CD14-positive monocyte (primary cell): ENCODE measurements at regions not wholly inside any gene's neighbourhood (a gene's known extent, or its start where the extent isn't known, plus 50 kb on each side); places are given as distances from the start of the nearest gene placed in this dataset.

ENCODE experiments used
- DNase-seq, 3 donors: peaks; one replicate each; pipeline ENCODE4 v3.0.0-alpha.2; 2011 to 2022
- H2AFZ ChIP-seq: 2 replicates; pipeline ENCODE4 v1.6.0; 2012; ENCODE audit warnings: mild to moderate bottlenecking, low read depth, low read length, inconsistent platforms; ENCODE audit not compliant: insufficient read depth, poor library complexity, severe bottlenecking
- H3K27ac ChIP-seq, 2 donors: 1 replicate in 1 of 2; 2 replicates in 1 of 2; pipeline ENCODE4 v1.5.1; 2012 to 2013; ENCODE audit warnings: low read length in 2 of 2, control low read depth in 1 of 2, inconsistent platforms in 1 of 2, low read depth in 1 of 2, mild to moderate bottlenecking in 1 of 2
- H3K27me3 ChIP-seq, 2 donors: one replicate each; pipeline versions ENCODE4 v1.6.0 to v1.6.1; 2011 to 2013; ENCODE audit warnings: low read length in 2 of 2; ENCODE audit not compliant: control insufficient read depth in 2 of 2, insufficient read depth in 2 of 2
- H3K36me3 ChIP-seq, 2 donors: replicated peaks in 1 of 2; 1 replicate in 1 of 2; 2 replicates in 1 of 2; pipeline versions ENCODE4 v1.5.1 to v1.6.1; 2012 to 2013; ENCODE audit warnings: low read length in 2 of 2, control low read depth in 1 of 2, inconsistent platforms in 1 of 2, mild to moderate bottlenecking in 1 of 2; ENCODE audit not compliant: insufficient read depth in 2 of 2, control insufficient read depth in 1 of 2
- H3K4me1 ChIP-seq, 2 donors: 1 replicate in 1 of 2; 2 replicates in 1 of 2; pipeline versions ENCODE4 v1.5.1 to v1.6.1; 2012 to 2013; ENCODE audit warnings: low read length in 2 of 2, control low read depth in 1 of 2, inconsistent platforms in 1 of 2, mild to moderate bottlenecking in 1 of 2, moderate library complexity in 1 of 2; ENCODE audit not compliant: insufficient read depth in 2 of 2, control insufficient read depth in 1 of 2
- H3K4me2 ChIP-seq: replicated peaks from 2 replicates; pipeline ENCODE3; 2012; ENCODE audit warnings: low read length, moderate library complexity, mild to moderate bottlenecking; ENCODE audit not compliant: poor library complexity, severe bottlenecking; ENCODE audit errors: extremely low read depth
- H3K4me3 ChIP-seq, 3 experiments: fragments of 200-600 bp in 1 of 3; sonication (generic) in 1 of 3; replicated peaks in 1 of 3; 1 replicate in 2 of 3; 2 replicates in 1 of 3; pipeline ENCODE4 v1.5.1; 2011 to 2013; ENCODE audit warnings: low read length in 3 of 3, mild to moderate bottlenecking in 3 of 3, control low read depth in 2 of 3, low read depth in 2 of 3, inconsistent platforms in 1 of 3, moderate library complexity in 1 of 3
- H3K79me2 ChIP-seq: 2 replicates; pipeline ENCODE4 v1.6.0; 2012; ENCODE audit warnings: mild to moderate bottlenecking, control low read depth, inconsistent platforms, low read length, moderate library complexity; ENCODE audit not compliant: insufficient read depth
- H3K9ac ChIP-seq: 2 replicates; pipeline ENCODE4 v1.6.0; 2017; ENCODE audit warnings: low read length, mild to moderate bottlenecking; ENCODE audit not compliant: insufficient read depth, poor library complexity, severe bottlenecking
- H3K9me3 ChIP-seq, 2 donors: replicated peaks in 1 of 2; 1 replicate in 1 of 2; 2 replicates in 1 of 2; pipeline versions ENCODE4 v1.5.1 to v1.6.1; 2012 to 2013; ENCODE audit warnings: low read length in 2 of 2, control low read depth in 1 of 2; ENCODE audit not compliant: control insufficient read depth in 1 of 2, insufficient read depth in 1 of 2
- H4K20me1 ChIP-seq: 2 replicates; pipeline ENCODE4 v1.6.0; 2012; ENCODE audit warnings: mild to moderate bottlenecking, low read length, control low read depth, moderate library complexity; ENCODE audit not compliant: insufficient read depth
- H3K27ac Mint-ChIP-seq, 7 donors: one replicate each; pipeline ENCODE4 v1.8.0; 2020; ENCODE audit warnings: mild to moderate bottlenecking in 7 of 7, mixed read lengths in 7 of 7, moderate library complexity in 6 of 7, inconsistent platforms in 2 of 7
- H3K27me3 Mint-ChIP-seq, 3 donors: one replicate each; pipeline ENCODE4 v1.8.0; 2021 to 2022; ENCODE audit warnings: low read depth in 3 of 3, mild to moderate bottlenecking in 3 of 3, mixed read lengths in 3 of 3, moderate library complexity in 3 of 3, inconsistent platforms in 1 of 3
- H3K36me3 Mint-ChIP-seq, 2 donors: one replicate each; pipeline ENCODE4 v1.8.0; 2020; ENCODE audit warnings: mixed read lengths in 2 of 2, inconsistent platforms in 1 of 2, mild to moderate bottlenecking in 1 of 2
- H3K4me1 Mint-ChIP-seq: one replicate; pipeline ENCODE4 v1.8.0; 2020; ENCODE audit warnings: mild to moderate bottlenecking, mixed read lengths
- H3K4me3 Mint-ChIP-seq, 2 donors: one replicate each; pipeline ENCODE4 v1.8.0; 2020; ENCODE audit warnings: mild to moderate bottlenecking in 2 of 2, mixed read lengths in 2 of 2, moderate library complexity in 1 of 2
- H3K9me3 Mint-ChIP-seq, 7 donors: one replicate each; pipeline ENCODE4 v1.8.0; 2020 to 2022; ENCODE audit warnings: mixed read lengths in 7 of 7, mild to moderate bottlenecking in 6 of 7, moderate library complexity in 6 of 7, inconsistent platforms in 2 of 7
- WGBS: methylation state at CpG from one replicate; pipeline ENCODE4 v1.1.5; 2013; ENCODE audit warnings: missing lambda C conversion rate; ENCODE audit not compliant: insufficient coverage; 5-methylcytosine and 5-hydroxymethylcytosine counted together
- intact Hi-C, 2 donors: fragments of 100-400 bp; cut with micrococcal nuclease; formaldehyde crosslinking; loops; one replicate each; pipeline versions ENCODE4 v1.15.0 to v1.15.1; 2023
- TF ChIP-seq, protein P1 (sequence below): fragments of 200-600 bp; IDR thresholded peaks from one replicate; pipeline ENCODE4 v1.8.0; 2022; ENCODE audit warnings: antibody characterized with exemption, mild to moderate bottlenecking

DNA sequence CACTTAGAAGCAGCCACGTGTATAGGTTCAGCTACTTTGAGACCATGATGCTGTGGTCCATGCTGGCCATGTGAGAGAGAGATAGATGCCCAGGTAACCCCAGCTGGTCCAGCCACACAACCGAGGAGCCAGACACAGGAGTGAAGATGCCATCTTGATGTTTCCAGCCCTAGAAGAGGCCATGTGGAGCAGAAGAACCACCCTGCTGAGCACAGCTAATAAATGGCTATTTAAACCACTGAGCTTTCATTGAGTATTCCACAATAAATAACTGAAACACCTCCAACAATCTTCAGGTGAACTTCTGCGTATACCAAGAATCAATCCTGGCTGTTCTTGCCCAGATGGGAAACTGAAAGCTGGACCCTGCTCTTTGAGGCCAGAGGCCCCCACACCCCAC, 84.0 kb upstream of the GSC start:
- intact Hi-C loops, result no loop called here
- Histone ChIP-seq H3K4me1 (no peaks in the 10 kb centered on the region), H3K4me2 (no peak overlapping the region), H4K20me1 (no peaks in the 10 kb centered on the region), H3K9me3 (peaks cover 9 to 11% of the 10 kb centered on the region in 2 donors), H3K27ac (no peak overlapping the region), H2AFZ (no peak overlapping the region), H3K4me3 (no peak overlapping the region), H3K36me3 (no peaks in the 10 kb centered on the region), H3K27me3 (no peaks in the 10 kb centered on the region), H3K79me2 (no peaks in the 10 kb centered on the region), H3K9ac (no peak overlapping the region)
- H3K9me3 Mint-ChIP-seq, result peaks cover 4 to 13% (median 9%) of the 10 kb centered on the region in 7 donors
- WGBS, result 86% methylated on average over 1 of the region's 3 CpGs
- DNase-seq, result no peak
- peaks cover 5 to 6% (median 6%) of the 10 kb centered on the region in 3 donors for H3K27me3 Mint-ChIP-seq
- no peak overlapping the region for H3K27ac Mint-ChIP-seq
- H3K4me3 Mint-ChIP-seq, result no peak overlapping the region
- TF ChIP-seq, protein P1, sequence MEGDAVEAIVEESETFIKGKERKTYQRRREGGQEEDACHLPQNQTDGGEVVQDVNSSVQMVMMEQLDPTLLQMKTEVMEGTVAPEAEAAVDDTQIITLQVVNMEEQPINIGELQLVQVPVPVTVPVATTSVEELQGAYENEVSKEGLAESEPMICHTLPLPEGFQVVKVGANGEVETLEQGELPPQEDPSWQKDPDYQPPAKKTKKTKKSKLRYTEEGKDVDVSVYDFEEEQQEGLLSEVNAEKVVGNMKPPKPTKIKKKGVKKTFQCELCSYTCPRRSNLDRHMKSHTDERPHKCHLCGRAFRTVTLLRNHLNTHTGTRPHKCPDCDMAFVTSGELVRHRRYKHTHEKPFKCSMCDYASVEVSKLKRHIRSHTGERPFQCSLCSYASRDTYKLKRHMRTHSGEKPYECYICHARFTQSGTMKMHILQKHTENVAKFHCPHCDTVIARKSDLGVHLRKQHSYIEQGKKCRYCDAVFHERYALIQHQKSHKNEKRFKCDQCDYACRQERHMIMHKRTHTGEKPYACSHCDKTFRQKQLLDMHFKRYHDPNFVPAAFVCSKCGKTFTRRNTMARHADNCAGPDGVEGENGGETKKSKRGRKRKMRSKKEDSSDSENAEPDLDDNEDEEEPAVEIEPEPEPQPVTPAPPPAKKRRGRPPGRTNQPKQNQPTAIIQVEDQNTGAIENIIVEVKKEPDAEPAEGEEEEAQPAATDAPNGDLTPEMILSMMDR, result no peak
- no peaks in the 10 kb centered on the region for H3K36me3 Mint-ChIP-seq
- H3K4me1 Mint-ChIP-seq, result no peaks in the 10 kb centered on the region

DNA sequence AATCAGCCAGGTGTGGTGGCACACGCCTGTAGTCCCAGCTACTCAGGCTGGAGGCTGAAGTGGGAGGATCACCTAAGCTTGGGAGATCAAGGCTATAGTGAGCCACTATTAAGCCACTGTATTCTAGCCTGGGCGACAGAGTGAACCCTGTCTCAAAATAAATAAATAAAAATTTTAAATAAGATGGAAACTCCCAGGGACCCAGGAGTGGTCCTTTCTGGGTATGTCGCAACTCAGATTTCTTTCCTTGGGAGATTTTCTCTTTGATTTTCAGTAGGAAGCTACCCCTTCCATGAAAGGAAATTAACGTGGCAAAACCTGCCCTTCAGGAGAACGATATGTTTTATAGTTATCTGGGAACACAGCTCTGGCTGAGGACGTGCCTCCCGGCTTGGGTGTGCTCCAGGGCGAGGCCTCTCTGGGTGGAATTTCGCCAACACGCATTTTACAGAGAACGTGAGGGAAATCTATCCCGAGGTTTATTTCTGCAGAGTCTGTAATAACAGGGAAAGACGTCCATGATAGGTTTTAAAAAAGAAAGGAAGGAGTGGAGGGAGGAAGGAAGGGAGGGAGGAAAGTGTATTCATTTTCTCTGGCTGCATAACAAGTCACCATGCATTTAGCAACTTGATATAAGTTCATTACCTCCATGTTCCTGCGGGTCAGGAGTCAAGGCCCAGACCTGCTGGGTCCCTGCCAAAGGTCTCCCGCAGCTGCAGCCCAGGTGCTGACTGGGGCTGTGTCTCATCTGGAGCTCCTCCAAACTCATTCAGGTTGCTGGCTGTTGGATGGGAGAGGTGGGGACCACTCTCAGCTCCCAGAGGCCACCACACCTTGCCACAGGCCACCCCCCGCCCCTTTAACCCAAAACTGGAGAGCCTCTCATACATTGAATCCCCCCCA, 80.6 kb upstream of the GSC start:
- Histone ChIP-seq H3K27ac (no peak overlapping the region), H3K4me2 (no peak overlapping the region), H2AFZ (no peak overlapping the region), H3K79me2 (no peaks in the 10 kb centered on the region), H3K9me3 (peaks cover 9 to 11% of the 10 kb centered on the region in 2 donors), H3K4me3 (no peak overlapping the region), H3K27me3 (no peaks in the 10 kb centered on the region), H3K36me3 (no peaks in the 10 kb centered on the region), H3K4me1 (no peaks in the 10 kb centered on the region), H3K9ac (no peak overlapping the region), H4K20me1 (no peaks in the 10 kb centered on the region)
- no peak overlapping the region for H3K27ac Mint-ChIP-seq
- H3K27me3 Mint-ChIP-seq, result peaks cover 2 to 5% (median 4%) of the 10 kb centered on the region in 3 donors
- WGBS, result 92% methylated on average over 11 of the region's 16 CpGs
- H3K36me3 Mint-ChIP-seq, result no peaks in the 10 kb centered on the region
- DNase-seq, result no peak
- H3K4me3 Mint-ChIP-seq, result no peak overlapping the region
- H3K9me3 Mint-ChIP-seq, result peaks cover under 1 to 13% (median 11%) of the 10 kb centered on the region in 7 donors
- TF ChIP-seq, protein P1, result no peak
- intact Hi-C loops, result no loop called here
- H3K4me1 Mint-ChIP-seq, result no peaks in the 10 kb centered on the region
